ENCODE measurements at regions not wholly inside any gene's neighbourhood (a gene's known extent, or its start where the extent isn't known, plus 50 kb on each side); places are given as distances from the start of the nearest gene placed in this dataset.

DNA sequence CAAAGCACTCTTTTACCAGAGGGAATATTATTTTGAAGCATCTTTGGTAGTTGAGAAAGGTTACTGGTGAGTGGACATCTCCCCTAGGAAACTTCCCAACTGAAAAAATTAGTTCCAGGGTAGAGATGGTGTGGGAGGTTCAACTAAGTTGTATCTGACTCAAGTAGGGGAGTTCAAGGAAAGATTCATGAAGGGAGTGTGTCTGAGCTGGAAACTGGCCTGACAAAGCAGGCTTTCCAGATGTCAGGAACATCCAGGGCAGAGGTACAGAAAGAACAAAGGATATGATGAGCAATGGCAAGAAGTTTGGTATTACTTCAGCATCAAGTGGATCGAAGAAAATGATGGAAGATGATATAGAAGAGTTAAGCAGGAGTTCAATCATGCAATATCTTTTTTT, 458.0 kb upstream of the RIOK2 start:
- no peak for DNase-seq (ENCODE audit: low spot score)
- TF ChIP-seq, protein P1, sequence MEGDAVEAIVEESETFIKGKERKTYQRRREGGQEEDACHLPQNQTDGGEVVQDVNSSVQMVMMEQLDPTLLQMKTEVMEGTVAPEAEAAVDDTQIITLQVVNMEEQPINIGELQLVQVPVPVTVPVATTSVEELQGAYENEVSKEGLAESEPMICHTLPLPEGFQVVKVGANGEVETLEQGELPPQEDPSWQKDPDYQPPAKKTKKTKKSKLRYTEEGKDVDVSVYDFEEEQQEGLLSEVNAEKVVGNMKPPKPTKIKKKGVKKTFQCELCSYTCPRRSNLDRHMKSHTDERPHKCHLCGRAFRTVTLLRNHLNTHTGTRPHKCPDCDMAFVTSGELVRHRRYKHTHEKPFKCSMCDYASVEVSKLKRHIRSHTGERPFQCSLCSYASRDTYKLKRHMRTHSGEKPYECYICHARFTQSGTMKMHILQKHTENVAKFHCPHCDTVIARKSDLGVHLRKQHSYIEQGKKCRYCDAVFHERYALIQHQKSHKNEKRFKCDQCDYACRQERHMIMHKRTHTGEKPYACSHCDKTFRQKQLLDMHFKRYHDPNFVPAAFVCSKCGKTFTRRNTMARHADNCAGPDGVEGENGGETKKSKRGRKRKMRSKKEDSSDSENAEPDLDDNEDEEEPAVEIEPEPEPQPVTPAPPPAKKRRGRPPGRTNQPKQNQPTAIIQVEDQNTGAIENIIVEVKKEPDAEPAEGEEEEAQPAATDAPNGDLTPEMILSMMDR (IDR thresholded peaks at IDR 0.05), result no peak
- ATAC-seq (ENCODE audit: low FRiP score), result no peak

DNA sequence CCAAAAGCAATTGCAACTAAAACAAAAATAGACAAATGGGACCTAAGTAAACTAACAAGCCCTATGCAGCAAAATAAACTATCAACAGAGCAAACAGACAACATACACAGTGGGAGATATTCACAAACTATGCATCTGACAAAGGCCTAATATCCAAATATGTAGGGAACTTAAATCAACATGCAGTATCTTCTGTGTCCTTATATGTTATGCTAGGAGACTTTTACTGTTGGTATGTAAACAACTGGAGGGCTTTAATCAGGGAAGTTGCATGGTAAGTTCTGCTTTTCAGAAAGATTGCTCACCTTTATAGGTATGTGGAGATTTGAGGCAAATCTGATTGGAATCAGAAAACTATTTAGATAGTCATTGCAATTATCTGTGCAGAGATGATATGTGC, 461.2 kb upstream of the RIOK2 start:
- ATAC-seq (ENCODE audit: low FRiP score) (no peak), DNase-seq (ENCODE audit: low spot score) (no peak)
- TF ChIP-seq, protein P1 (IDR thresholded peaks at IDR 0.05), result no peak

DNA sequence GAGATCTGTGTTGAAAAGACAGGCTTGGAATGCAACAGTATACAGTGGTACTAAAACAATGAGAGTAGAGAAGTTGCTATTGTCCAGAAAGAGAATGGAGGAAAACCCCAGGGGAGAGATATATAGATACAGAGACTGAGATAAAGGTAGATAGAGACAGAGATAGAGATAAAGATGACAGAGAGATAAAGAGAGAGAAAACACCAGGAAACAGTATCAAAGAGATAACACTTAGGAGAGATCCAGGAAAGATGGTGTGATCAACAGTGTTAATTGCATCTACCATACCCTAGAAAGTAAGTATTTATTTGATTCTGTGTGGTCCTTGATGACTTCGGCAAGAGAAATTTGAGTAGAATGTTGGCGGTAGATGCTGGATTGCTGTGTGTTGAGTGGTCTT, 461.8 kb upstream of the RIOK2 start:
- DNase-seq (ENCODE audit: low spot score) (no peak), ATAC-seq (ENCODE audit: low FRiP score) (no peak)
- TF ChIP-seq, protein P1 (IDR thresholded peaks at IDR 0.05), result no peak

DNA sequence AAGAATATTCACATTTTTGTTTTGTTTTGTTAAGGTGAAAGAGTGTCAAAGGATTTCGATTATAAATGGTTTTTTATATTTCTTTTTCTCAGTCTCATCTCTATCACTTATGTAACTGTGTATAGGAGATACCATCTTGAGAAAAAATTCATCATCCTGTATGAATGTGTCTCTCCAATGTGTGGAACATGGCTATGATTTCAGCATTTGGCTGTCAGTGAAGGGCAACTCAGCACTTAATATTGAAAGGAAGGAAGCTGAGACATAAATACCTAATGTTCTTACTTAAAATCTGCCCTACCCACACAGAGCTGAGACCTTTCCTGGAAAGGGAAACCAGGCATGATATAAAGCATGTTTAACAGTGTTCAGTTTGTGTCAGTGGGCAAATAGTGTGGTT, 474.2 kb upstream of the RIOK2 start:
- no peak for ATAC-seq (ENCODE audit: low FRiP score)
- no peak for DNase-seq (ENCODE audit: low spot score)
- TF ChIP-seq, protein P1 (IDR thresholded peaks at IDR 0.05), result no peak

DNA sequence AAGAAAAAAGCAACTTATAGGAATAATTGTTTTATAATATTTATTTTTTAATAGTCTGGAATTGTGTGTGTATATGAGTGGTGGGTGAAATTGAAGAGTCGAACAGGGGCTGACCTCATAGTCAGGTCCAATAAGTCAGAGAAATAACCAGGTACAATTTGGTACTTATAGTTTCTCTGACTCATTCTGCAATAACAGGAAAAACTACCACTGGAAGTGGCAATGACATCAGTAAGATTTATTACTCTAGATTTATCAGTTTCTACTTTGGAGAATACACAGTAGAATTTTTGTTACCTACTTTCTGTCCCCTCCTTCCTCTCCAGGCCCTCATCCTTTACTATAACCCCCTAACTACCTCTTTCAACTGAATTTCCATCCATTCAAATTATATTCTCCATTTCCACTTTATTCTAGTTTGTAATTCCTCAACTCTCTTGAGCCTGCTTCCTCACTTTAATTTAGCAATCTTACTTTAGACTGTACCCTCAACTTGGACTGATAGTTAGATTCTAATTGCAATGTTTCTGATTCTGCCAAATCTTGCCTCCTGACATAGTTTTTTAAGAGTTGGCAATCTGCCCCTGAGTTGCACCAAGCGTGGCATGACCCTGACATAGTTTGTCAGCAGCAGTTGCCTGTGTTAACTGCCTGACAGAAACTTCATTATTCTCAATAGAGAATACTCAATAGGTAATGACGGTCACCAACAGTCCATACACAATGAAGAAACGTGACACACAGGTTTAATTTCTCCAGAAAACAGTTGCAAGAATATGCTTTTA, 475.3 kb upstream of the RIOK2 start:
- DNase-seq (ENCODE audit: low spot score) (no peak), ATAC-seq (ENCODE audit: low FRiP score) (no peak)
- TF ChIP-seq, protein P1 (IDR thresholded peaks at IDR 0.05), result no peak

DNA sequence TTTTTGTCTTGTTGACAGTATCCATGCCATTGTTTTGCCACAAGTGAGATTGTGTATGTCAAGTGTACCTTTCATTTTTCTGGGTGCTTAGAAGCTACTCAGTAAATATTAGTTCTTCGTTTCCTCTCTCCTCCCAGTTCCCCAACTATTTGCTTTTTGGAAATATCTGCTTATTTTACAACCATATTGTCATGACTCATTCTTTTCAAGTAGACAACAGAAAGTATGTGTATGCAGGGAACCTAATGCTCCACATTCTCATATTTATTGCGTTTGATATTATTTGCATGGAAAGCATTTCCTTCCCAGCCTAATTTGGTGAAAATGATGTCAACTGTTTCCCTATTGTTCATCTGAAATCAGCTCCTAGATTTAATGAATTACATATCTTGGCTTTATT, 483.7 kb upstream of the RIOK2 start:
- DNase-seq (ENCODE audit: low spot score), result no peak
- ATAC-seq (ENCODE audit: low FRiP score), result no peak
- TF ChIP-seq, protein P1 (IDR thresholded peaks at IDR 0.05), result no peak

DNA sequence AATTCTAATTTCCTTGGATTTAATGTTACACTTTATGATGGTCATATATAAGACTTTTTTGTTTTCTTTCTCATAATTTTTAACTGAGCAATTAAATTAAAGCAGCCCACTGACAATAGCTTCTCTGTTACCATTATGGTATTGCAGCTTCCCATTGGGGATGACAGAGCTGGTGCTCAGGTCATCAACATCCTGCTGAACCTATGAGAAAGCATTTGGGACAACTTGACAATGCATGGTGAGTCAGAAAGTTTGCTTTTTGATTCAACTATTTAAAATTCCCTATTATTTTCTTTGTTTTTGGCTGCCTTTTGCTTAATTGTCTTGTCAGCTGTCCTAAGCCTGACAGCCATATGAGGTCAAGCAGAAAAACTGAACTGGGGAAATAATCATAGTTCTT, 487.4 kb upstream of the RIOK2 start:
- ATAC-seq (ENCODE audit: low FRiP score), result no peak
- TF ChIP-seq, protein P1 (IDR thresholded peaks at IDR 0.05), result no peak
- DNase-seq (ENCODE audit: low spot score), result no peak
